Neutrophil (primary cell): ENCODE measurements at regions not wholly inside any gene's neighbourhood (a gene's known extent, or its start where the extent isn't known, plus 50 kb on each side); places are given as distances from the start of the nearest gene placed in this dataset.

Source experiments
- H3K27ac ChIP-seq: fragments of 200-600 bp; sonication (generic); 2 replicates; pipeline ENCODE4 v1.5.1; 2016; ENCODE audit warnings: mild to moderate bottlenecking, moderate library complexity
- H3K27me3 ChIP-seq: fragments of 200-600 bp; sonication (generic); 2 replicates; pipeline ENCODE4 v1.6.0; 2016; ENCODE audit warnings: mild to moderate bottlenecking
- H3K36me3 ChIP-seq: fragments of 200-600 bp; sonication (generic); 2 replicates; pipeline ENCODE4 v1.5.1; 2017
- H3K4me1 ChIP-seq, 2 experiments: fragments of 200-600 bp in 1 of 2; sonication (generic) in 1 of 2; 1 replicate in 1 of 2; 2 replicates in 1 of 2; pipeline versions ENCODE4 v1.5.1 to v1.6.1; 2013 to 2016; ENCODE audit warnings: low read depth in 1 of 2, low read length in 1 of 2, mild to moderate bottlenecking in 1 of 2, moderate library complexity in 1 of 2; ENCODE audit not compliant: control insufficient read depth in 1 of 2, insufficient read depth in 1 of 2
- H3K4me3 ChIP-seq, 2 experiments: fragments of 200-600 bp in 1 of 2; sonication (generic) in 1 of 2; 1 replicate in 1 of 2; 2 replicates in 1 of 2; pipeline ENCODE4 v1.5.1; 2013 to 2016; ENCODE audit warnings: low read depth in 1 of 2, low read length in 1 of 2, mild to moderate bottlenecking in 1 of 2, moderate library complexity in 1 of 2
- H3K9me3 ChIP-seq: fragments of 200-600 bp; sonication (generic); 2 replicates; pipeline ENCODE4 v1.5.1; 2016
- TF ChIP-seq, protein P1 (sequence below): fragments of 200-600 bp; sonication (generic); IDR thresholded peaks from 2 replicates; pipeline ENCODE4 v1.5.1; 2016; ENCODE audit warnings: antibody characterized with exemption

DNA sequence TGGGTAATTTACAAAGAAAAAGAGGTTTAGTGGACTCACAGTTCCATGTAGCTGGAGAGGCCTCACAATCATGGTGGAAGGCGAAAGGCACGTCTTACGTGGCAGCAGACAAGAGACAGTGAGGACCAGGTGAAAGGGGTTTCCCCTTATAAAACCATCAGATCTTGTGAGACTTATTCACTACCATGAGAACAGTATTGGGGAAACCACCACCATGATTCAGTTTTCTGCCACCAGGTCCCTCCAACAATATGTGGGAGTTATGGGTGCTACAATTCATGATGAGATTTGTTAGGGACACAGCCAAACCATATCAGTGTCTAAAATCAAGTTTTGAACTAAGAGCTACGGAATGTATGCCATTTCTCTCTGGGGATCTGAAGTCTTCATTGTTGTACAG lies 354.8 kb upstream of the C2CD4B start:
- no peaks in the 10 kb centered on the region for H3K36me3 ChIP-seq
- H3K9me3 ChIP-seq: no peaks in the 10 kb centered on the region
- H3K27ac ChIP-seq: no peak overlapping the region
- H3K27me3 ChIP-seq: peaks cover 23% of the 10 kb centered on the region
- H3K4me3 ChIP-seq: no peak overlapping the region
- TF ChIP-seq, protein P1, sequence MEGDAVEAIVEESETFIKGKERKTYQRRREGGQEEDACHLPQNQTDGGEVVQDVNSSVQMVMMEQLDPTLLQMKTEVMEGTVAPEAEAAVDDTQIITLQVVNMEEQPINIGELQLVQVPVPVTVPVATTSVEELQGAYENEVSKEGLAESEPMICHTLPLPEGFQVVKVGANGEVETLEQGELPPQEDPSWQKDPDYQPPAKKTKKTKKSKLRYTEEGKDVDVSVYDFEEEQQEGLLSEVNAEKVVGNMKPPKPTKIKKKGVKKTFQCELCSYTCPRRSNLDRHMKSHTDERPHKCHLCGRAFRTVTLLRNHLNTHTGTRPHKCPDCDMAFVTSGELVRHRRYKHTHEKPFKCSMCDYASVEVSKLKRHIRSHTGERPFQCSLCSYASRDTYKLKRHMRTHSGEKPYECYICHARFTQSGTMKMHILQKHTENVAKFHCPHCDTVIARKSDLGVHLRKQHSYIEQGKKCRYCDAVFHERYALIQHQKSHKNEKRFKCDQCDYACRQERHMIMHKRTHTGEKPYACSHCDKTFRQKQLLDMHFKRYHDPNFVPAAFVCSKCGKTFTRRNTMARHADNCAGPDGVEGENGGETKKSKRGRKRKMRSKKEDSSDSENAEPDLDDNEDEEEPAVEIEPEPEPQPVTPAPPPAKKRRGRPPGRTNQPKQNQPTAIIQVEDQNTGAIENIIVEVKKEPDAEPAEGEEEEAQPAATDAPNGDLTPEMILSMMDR: no peak
- H3K4me1 ChIP-seq: no peaks in the 10 kb centered on the region

DNA sequence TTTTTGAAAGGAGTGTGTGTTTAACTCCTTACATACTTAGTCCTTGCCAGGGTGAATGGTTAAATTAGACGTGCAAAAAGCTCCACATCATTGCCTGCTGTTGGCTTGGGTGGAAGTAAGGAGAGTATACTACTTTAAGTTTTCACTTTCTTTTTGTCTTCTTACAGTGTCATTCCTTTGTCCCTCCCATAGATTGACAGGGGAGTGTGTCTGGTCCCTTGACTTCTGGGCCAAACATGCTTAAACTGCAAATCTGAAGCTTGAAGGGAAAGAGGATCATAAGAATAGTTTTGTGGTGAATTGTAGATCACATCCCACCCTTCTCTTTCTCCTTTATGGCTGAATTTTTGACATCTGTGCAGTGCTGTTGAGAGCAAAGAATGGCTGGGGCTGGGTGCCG lies 355.8 kb upstream of the C2CD4B start:
- no peak overlapping the region for H3K27ac ChIP-seq
- TF ChIP-seq, protein P1: no peak
- peaks cover 23% of the 10 kb centered on the region for H3K27me3 ChIP-seq
- H3K4me3 ChIP-seq: no peak overlapping the region
- H3K9me3 ChIP-seq: no peaks in the 10 kb centered on the region
- H3K36me3 ChIP-seq: no peaks in the 10 kb centered on the region
- H3K4me1 ChIP-seq: no peaks in the 10 kb centered on the region

DNA sequence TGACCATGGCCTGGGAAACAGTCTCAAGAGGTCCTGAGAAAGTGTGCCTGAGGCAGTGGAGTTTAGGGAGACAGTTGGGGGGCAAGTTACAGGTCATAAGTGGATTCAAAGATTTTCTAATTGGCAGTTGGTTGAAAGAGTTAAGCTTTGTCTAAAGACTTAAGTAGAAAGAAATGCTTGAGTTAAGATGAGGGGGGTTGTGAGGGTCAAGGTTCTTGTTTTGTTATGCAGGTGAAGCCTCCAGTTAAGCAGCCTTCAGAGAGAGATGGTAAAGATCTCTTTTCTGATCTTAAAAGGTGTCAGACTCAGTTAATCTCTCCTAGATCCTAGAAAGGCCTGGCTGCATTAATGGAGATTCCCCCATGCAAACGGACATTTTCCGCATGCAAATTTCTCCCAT lies 356.3 kb upstream of the C2CD4B start:
- Histone ChIP-seq H3K27me3 (peaks cover 22% of the 10 kb centered on the region), H3K9me3 (no peaks in the 10 kb centered on the region), H3K4me1 (no peaks in the 10 kb centered on the region), H3K36me3 (no peaks in the 10 kb centered on the region), H3K4me3 (no peak overlapping the region), H3K27ac (no peak overlapping the region)
- TF ChIP-seq, protein P1: no peak

DNA sequence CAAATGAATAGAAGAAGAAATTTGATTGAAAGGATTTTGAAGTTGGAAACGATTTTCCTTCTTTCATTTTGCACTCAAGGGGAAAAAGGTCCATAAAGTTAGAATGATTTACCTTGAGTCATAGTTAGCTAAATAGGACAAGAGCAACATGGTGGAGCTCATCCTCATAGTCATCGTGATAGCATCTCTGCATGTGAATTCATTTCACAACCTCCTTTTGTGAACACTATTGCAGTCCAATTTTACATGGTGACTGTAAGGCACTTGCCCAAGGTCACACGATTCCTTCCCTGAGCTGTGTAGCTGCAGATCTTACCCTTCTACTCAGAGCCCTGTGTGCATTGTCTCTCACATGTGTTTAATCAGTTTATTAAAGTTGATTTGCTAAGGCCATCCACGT lies 359.8 kb upstream of the C2CD4B start:
- Histone ChIP-seq H3K27ac (no peak overlapping the region), H3K36me3 (no peaks in the 10 kb centered on the region), H3K4me3 (no peak overlapping the region), H3K9me3 (no peaks in the 10 kb centered on the region), H3K4me1 (no peaks in the 10 kb centered on the region), H3K27me3 (peaks cover 15% of the 10 kb centered on the region)
- TF ChIP-seq, protein P1: no peak

DNA sequence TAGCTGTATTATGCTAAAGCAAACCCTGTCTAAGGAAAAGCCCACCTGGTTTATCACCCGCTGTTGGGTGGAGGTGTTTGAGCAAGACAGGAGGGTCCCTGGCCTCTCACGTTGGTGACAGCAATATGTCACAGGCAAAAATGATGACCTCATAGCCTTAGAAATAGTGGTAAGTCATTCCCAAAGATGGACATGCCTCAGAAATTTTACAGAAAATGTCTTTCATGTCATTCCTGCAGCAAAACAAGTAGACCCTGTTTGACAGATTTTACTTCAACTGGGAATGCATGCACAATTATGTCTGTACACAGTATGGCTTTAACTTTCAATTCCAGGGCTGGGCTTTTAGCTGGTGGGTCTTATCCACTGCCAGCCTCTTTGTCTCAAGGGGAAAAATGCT lies 362.3 kb upstream of the C2CD4B start:
- TF ChIP-seq, protein P1: no peak
- no peaks in the 10 kb centered on the region for H3K9me3 ChIP-seq
- peaks cover 15% of the 10 kb centered on the region for H3K27me3 ChIP-seq
- no peak overlapping the region for H3K27ac ChIP-seq
- H3K4me3 ChIP-seq: no peak overlapping the region
- no peaks in the 10 kb centered on the region for H3K4me1 ChIP-seq
- no peaks in the 10 kb centered on the region for H3K36me3 ChIP-seq

DNA sequence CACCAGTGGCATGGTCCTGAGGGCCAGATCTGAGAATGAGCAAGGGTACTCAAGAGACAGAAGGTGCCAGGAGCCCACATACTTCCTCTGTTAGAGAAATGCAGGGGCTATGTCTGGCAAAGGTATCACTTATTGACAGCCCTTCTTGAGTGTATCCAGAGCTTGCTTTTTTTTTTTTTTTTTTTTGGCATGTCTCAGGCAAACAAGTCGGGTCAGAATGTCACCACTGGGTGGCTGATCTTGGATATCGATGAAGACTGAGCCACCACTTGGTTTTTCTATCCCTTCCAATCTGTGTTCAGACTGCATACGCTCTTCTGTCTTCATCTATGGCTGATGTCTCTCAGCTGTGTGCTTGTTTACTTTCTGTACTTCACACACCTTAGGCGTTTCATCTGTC lies 363.4 kb upstream of the C2CD4B start:
- TF ChIP-seq, protein P1: no peak
- Histone ChIP-seq H3K4me1 (no peaks in the 10 kb centered on the region), H3K9me3 (no peaks in the 10 kb centered on the region), H3K36me3 (no peaks in the 10 kb centered on the region), H3K27ac (no peak overlapping the region), H3K4me3 (no peak overlapping the region), H3K27me3 (peaks cover 8% of the 10 kb centered on the region)
